ENCODE measurements at regions not wholly inside any gene's neighbourhood (a gene's known extent, or its start where the extent isn't known, plus 50 kb on each side); places are given as distances from the start of the nearest gene placed in this dataset.

DNA sequence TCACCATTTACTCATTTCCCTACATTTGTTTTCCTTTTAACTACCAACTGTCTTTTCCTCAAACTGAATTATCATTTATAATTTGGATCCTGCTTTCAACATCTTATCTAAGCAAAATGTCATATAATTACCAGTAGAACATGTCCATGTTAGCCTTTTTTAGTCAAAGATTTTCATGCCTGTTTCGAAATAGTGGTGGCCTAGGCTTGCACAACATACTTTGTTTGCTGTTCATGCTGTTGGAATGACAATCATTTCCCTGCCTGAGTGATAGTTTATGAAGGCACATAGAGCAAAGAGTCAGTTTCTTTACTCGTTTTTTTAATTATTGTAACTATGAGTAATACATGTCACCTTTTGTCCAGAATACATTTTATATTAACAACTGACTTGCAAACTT is 144.3 kb upstream of the ANO3 start:
- DNase-seq (ENCODE audit: low read depth): peak; percentile 73

DNA sequence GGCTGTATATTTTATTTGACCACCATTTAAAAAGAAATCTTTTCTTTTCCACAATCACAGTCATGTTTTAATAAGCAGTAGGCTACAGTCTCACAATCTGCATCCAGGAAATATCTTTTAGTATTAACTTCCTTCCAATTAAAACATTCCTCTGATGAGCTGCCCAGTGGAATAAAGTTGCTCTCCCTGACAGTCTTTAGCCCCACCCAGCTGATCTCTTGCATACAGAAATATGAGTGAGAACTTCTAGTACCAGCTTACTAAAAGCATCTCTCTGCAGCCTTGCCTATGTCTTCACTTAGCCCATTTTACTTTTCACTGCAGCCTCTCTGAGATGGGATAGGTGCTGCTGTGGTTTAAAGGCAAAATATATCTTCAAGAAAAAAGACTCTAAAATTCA is 143.4 kb upstream of the ANO3 start:
- peak; percentile 52 for DNase-seq (ENCODE audit: low read depth)

DNA sequence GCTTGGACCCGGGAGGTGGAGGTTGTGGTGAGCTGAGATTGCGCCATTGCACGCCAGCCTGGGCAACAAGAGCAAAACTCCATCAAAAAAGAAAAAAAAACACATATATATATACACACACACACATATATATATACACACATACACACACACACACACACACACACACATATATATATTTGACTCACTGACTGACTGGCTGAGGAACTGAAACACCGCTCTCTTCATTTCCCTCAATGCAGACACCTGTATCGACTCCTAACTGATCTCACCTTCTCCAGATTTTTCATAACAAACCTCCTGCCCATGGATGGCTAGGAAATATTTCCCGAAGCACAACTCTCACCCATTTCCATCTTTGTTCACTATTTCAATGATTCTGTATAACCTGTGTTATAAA is 140.7 kb upstream of the ANO3 start:
- DNase-seq (ENCODE audit: low read depth): no peak

DNA sequence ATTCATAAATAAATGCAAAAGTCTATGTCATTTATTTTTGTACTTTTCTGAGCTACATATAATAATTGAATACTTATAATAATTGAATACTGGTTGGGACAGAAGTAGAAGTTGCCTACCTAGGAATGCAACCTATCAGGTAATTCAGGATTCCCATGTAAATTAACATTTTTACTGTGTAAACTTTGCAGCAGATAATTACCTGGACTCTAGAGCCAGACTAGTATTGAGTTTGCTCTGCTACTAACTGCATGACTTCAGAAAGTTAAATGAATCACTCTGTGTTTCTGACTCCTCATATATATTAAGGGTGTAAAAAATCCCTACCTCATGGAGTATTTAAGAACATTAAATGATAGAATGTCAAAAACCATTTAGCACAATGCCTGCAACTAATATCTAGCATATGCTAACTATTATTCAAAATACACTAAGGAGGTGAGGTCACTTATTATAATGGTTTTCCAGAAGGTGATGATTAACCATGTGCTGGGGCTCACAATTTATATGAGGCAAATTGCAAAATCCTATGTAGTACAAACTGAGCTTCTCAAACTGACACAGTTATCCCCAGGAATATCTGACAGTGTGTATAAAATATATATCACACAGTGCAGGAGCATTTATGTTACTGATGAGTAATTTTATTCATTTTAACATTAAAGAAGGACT is 138.1 kb upstream of the ANO3 start:
- no peak for DNase-seq (ENCODE audit: low read depth)

DNA sequence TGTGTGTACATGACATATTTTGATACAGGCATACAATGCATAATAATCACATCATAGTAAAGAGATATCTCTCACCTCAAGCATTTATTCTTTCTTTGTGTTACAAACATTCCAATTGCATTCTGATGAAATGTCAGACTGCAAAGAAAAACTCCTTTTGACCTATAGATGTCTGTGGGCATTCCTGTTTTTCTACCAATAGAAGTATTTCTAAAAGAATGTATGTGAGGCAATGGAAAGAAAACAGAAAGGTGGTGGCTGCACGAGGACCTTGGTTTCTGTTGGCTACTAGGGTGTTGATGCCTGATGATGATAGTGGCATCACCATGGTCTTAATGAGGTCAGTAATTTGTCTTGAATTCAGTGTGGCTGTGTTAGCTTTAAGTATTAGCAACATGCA is 137.0 kb upstream of the ANO3 start:
- DNase-seq (ENCODE audit: low read depth): no peak

DNA sequence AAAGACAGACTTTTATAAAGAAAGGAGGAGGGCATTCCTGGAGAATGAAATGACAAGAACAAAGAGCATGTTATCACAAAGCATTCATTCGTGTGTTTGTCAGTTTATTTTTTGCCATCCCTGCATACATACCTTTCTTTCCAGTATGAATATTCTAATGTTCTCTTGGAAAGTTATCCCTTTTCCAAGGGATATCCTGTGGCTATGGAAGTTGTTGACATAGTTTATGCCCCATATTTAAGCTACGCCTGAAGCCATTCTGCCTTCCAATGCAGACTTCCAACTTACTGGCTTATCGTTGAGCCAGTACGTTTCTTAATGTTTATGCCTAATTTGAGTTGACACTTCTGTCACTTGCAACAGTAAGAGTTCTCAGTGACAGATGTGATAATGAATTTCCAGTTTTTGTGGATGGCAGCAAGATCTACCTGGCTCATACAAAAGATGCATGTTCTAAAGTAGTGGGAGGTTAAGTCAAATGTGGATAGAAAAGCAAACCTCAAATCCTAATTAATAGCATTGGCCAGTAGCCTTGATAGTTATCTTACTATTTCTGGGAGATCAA is 133.3 kb upstream of the ANO3 start:
- no peak for DNase-seq (ENCODE audit: low read depth)

DNA sequence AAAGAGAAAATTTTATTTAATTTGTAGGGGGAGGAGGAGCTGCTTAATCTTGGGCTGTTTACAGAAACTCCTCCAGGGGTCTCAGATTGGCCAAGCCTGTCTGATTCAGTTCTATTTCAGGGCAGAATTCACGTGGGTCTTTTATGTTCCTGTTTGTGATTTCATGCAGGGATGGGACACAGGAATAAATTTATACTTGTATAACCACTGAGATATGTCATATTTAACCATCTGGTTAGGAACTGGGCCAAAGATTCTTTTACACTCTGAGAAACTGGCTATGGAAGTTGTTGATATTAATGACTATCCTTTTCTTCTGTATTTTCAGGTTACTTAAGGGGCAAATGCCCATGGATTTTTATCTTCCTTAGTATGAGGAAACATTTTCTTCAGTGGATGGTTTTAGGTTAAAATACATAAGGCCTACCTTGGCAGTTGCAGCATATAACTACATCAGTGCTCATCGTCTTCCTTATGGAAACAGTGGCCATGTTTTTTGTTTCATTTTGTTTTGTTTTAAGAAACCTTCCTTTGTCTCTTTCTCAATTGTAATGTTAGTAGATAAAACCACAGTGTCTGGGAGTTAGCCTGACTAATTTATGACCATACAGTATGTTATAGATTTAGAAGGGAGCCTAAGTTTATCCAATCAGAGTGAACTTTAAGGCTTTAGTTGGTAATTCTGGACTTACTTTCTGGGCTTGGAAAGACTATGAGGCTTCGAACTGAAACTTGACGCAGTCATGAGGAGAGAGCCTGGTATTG is 132.4 kb upstream of the ANO3 start:
- no peak for DNase-seq (ENCODE audit: low read depth)

DNA sequence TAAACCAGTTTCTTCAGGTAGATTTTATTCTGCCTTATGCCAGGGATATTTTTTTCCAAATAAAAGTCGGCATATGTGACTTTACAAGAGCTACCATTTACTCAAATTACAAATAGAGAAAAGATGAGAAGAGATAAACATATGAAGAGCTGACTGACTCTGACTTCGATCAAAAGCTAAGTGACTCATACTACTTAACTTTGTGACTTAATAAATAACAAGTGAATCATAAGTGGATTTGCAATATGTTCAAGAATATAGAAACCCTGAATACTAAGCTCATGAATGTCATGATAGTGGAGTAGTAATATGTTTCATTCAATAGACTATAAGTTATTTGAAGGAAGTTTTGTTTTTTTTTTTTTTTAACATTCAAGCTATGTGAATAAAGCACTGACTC is 130.5 kb upstream of the ANO3 start:
- DNase-seq (ENCODE audit: low read depth): peak; percentile 53

DNA sequence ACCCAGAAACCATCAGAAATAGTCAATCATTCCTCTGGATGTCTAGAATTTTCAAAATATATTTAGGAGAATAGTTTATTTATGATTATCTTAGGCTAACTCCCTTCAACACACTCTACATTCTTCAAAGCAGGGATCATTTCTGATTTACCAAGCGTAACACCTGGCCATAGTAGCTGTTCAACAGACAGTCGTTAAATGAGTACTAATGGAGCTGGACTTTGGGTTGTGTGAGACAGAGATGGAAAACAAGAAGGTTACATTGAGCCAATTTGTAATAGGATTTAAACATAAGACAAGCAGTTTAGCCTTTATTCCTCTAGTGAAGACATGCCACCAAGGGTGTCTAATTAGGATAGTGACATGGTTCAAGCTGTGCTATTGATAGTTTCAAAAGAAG is 129.2 kb upstream of the ANO3 start:
- no peak for DNase-seq (ENCODE audit: low read depth)

DNA sequence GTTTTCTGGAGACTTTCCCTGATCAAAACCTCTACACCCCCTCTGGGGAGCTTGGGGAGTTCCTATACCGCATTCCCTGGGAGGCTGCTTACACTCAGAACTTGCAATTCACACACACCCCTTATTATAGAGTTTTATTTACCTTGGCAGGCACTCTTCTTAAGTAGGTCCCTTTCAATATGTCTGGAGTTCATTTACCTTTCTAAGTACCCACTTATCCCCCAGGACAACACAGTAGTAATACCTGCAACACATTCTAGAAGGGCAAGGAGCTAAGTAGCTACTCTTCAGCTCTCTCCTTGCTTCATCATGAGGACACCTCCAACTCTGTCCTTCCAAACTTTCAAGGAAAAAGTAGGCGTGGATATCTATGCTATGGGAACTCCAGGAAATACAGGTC is 127.8 kb upstream of the ANO3 start:
- DNase-seq (ENCODE audit: low read depth): no peak

DNA sequence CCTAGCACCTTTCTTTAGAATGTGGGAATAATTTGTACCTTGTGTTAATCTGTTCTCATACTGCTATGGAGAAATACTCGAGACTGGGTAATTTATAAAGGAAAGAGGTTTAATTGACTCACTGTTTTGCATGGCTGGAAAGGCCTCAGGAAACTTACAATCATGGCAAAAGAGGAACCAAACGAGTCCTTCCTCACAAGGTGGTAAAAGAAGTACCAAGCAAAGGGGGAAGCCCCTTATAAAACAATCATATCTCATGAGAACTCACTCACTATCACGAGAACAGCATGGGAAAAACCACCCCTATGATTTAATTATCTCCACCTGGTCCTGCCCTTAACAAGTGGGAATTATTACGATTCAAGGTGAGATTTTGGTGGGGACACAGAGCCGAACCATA is 127.1 kb upstream of the ANO3 start:
- no peak for DNase-seq (ENCODE audit: low read depth)

DNA sequence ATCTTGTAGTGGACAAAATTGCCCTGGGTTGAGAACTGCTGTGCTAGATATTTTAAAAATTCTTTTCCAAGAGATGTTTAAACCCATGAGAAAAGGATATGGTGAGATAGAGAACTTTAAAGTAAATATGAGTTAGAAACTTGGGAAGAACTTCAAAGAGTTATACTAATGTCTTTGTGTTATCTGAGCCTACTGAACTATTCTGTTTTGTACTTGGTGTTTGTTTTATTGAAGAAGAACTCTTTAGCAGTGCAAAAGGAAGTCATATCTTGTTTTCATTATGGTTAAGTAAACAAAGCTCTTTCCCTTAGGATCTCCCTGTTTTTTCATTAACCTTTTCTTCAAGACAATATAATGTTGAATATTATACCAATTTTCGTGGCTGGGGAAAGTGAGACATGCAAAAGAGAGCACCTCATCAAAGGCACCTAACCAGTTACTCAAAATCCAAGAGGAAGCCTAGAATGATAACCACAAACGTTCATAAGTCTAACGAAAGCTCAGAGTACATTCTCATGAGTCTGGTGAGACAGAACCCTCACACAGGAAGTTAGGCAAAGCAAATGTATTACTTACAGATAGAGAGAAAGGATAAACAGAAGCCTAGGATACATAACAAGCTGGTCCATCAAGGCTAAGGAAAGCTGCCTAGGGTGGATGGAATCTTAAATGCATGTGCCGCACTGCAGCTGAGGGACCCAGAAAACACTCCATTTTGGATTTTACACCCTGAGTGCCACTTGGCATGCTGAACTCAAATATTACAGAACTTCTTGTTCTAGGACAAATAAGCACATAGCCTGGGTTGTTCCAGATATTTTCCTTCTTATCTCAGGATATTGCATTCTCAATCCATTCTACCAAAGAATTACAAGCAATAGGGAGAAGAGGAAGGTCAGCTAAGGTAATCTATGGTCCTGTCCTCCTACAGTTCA is 112.5 kb upstream of the ANO3 start:
- no peak for DNase-seq (ENCODE audit: low read depth)

DNA sequence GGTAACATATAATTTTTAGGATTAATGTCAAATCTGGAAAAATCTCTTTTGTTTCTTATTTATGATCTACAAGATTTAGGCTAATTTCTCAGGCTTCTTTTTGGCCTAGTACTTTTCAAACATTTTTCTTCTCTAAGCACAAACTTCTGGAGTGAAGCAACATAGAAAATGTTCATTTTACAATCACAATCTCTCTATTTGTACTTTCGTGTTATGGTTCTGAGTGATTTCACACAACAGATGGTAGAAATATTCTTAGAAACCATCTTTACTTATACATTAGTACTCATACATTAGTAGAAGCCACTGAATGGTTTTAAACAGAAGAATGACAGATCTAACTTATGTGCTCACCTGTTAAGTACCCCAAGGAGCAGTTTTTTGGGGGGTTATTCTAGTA is 106.3 kb upstream of the ANO3 start:
- no peak for DNase-seq (ENCODE audit: low read depth)

DNA sequence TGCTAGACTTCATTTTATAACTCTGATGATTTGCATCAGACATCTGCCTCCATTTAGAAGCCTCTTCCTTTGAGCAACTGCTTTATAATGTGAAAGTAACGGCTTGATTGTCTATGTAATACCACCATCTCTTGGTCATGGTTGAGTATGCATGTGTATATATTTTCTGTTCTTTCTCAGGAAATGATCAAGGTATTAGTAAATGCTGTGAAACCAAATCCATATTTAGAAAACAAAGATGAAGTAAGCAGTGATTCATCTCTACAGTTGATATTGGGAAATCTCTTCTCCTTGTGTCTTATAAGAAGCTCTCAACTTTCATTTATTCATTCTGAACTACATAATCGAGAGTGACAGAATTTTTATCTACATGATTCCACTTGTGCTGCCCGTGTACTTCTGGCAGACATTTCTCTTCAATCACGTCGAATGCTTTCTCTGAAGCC is 104.6 kb upstream of the ANO3 start:
- peak; percentile 86 for DNase-seq (ENCODE audit: low read depth)

DNA sequence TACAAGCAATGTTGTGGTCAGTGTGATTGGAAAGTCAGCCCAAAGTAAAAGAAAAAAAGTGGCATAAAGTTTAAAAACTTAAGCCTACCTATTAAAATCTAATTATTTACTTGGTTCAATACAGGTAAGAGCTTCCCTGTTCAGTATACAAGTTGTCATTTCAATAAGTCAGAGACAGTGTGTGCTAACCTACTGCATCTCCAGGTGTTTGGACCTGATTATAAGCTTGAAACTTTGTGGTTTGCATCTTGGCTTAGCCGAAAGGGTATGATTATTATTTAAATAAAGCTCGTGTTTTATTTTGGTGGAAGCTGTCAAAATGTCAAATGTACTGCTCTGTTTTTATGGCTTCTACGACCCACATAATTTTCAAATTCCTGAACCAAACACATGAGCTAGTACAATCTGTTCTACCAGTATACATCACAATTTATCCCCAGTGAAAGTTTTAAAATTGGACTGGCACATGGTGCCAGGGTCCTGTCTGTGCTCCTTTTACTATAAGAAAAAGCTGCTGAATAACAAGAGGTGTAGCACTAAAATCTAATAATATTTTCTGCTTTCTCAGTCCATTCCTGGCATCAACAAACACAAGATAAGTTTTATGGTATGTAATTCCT is 103.9 kb upstream of the ANO3 start:
- DNase-seq (ENCODE audit: low read depth): no peak

DNA sequence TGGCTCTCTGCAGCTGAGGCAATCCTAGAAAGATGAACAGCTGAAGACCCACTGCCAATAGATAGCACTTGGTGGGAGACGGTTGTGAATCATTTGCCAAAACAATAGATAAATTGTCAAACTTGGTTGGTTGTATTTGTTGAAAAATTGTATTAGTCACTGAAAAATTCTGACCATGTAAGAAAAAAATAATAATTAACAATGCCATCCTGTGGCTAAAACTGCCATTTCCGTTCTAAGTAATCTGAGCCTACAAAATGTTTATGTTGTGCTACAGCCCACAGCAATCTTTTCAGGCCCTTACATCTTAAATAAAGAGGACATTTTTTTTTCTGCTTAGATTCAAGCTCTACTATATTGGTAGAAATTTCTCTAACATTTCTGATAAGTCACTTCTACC is 103.2 kb upstream of the ANO3 start:
- no peak for DNase-seq (ENCODE audit: low read depth)

DNA sequence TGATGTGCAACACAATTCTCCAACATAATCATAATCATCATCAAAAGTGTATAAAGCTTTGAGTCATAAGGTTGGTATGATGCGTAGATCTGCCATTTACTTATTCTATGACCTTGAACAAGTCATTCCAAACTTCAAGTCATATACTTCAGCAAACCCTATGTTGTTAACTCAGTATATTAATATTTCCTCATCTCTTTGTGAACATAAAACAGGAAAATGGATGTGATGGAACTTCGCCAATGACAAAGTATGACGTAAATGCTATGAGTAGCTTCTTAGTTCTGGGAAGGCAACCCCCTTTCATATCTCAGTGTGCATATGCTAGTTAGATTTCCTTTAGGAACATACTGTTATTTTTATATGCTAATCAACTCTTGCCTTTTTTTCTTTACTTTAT is 102.7 kb upstream of the ANO3 start:
- DNase-seq (ENCODE audit: low read depth): peak; percentile 65

DNA sequence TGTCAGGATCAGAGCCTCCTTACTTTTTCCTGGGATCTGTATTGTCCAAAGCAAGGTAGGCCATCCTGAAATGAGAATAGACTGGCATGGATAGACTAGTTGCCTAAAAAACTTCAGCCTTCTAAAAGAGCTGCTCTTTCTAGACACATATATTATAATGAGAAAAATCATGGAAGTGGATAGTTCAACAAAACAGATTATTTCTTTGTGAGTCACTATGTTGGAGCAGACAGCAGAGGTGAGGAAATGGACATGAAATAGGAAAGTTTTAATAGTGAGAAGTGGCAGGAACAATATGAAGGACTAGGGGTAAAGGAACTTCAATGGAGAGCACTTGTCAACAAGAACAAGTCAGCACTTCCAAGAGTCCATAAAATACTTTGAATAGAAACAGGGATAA is 101.9 kb upstream of the ANO3 start:
- no peak for DNase-seq (ENCODE audit: low read depth)

DNA sequence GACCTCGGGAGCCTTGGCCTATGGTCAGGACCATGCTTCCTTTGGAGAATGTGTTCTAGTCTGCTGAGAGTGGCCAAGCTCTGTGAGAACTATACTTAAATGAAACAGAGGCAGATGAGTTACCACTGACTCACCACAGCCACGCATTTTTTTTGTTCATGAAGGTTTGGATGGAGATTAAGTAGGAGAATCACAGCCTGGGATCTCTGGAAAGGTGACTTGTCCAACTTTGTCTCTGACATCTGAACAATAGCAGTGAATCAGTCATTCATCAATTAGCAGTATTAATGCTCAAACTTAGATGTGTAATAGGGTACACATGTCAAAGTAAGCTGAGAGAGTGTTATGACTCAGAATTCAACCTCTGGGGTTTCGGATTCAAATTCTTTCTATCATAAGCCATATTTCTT is 100.7 kb upstream of the ANO3 start:
- DNase-seq (ENCODE audit: low read depth): no peak

DNA sequence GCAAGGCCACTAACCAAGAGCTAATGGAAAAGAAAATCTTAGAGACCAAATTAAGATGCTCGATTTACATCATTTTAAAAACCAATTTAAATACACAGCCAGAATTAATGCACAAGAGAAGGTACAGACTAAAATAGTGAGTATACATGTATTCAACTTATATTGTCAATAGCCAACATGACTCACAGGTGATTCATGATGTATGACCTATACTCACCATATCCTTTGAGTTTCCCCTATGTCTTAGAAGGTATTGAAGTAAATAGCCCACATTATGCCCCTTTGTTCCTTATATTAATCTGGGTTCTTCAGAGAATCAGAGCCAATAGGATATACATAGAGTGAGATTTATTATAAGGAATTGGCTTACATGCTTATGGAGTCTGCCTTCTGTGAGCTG is 97.5 kb upstream of the ANO3 start:
- DNase-seq (ENCODE audit: low read depth): no peak

DNA sequence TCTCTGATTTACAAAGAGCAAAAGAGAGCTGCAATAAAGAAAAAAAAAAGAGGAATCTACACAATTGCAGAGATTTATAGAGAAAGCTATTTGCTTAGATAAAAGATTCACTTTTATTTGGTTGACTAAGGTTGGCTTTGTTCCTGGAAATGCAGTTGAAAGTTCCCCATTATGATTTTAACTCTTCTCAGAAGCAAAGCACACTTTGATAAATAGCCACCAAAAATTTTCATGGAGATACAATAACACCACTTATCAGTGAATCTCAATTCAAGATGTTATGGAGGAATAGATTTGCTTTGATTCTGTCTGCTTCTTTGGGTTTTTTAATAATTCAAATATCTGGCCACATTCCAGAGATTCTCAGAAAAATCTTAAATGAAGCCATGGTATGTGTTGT is 88.5 kb upstream of the ANO3 start:
- DNase-seq (ENCODE audit: low read depth): no peak

DNA sequence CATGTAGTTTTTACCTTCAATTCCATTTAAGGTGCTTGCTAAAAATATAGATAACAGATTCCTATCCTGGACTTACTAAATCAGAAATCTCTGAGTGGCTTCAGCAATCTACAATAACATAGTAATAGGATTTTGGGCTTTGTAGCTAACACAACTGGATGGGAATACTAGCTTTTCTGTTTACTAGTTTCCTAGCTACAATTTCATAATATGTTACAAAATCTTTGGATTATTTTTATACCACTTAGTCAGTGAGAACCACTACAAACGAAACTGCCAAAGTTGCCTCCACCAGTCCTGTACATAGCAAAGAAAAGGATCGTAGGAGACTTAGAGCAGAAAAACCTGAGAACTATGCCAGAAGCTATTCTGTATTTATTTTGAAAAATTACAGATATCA is 87.7 kb upstream of the ANO3 start:
- DNase-seq (ENCODE audit: low read depth): no peak

All from fibroblast of the conjunctiva (primary cell).